Stimulated activated CD8-positive, alpha-beta memory T cell treated with anti-CD3 and anti-CD28 coated beads, Interleukin-7, amount 100 ng/mL, for 1 hour (primary cell): ENCODE measurements at regions not wholly inside any gene's neighbourhood (a gene's known extent, or its start where the extent isn't known, plus 50 kb on each side); places are given as distances from the start of the nearest gene placed in this dataset.

Experiments used
- DNase-seq, 2 donors: peaks; one replicate each; pipeline ENCODE4 v3.0.0-alpha.2; 2020; ENCODE audit warnings: low read depth in 2 of 2

GRCh38 chr20:56996533-56996932 is 269.9 kb downstream of the BMP7 start:
- DNase-seq: no peak

GRCh38 chr20:56998438-56998837 is 268.0 kb downstream of the BMP7 start:
- DNase-seq: no peak

GRCh38 chr20:57000441-57000968 is 265.9 kb downstream of the BMP7 start:
- no peak for DNase-seq

GRCh38 chr20:57001126-57001767 is 265.2 kb downstream of the BMP7 start:
- no peak for DNase-seq

GRCh38 chr20:57002066-57002570 is 264.3 kb downstream of the BMP7 start:
- DNase-seq: no peak

GRCh38 chr20:57003012-57003411 is 263.4 kb downstream of the BMP7 start:
- DNase-seq: no peak

GRCh38 chr20:57004416-57004815 is 262.0 kb downstream of the BMP7 start:
- DNase-seq: no peak

- no peak for DNase-seq
Observed at GRCh38 chr20:57004951-57005933, 261.2 kb downstream of the BMP7 start.

GRCh38 chr20:57006411-57007170 is 259.9 kb downstream of the BMP7 start:
- DNase-seq: no peak

GRCh38 chr20:57007171-57007540 is 259.3 kb downstream of the BMP7 start:
- no peak for DNase-seq

- no peak for DNase-seq
Observed at GRCh38 chr20:57008217-57008616, 258.2 kb downstream of the BMP7 start.

- no peak for DNase-seq
Observed at GRCh38 chr20:57009355-57009754, 257.1 kb downstream of the BMP7 start.

- no peak for DNase-seq
Observed at GRCh38 chr20:57009775-57010174, 256.7 kb downstream of the BMP7 start.

GRCh38 chr20:57012691-57013090 is 253.8 kb downstream of the BMP7 start:
- DNase-seq: no peak

GRCh38 chr20:57013217-57013616 is 253.2 kb downstream of the BMP7 start:
- DNase-seq: no peak

GRCh38 chr20:57013741-57014140 is 252.7 kb downstream of the BMP7 start:
- DNase-seq: no peak

GRCh38 chr20:57020364-57020763 is 246.1 kb downstream of the BMP7 start:
- no peak for DNase-seq

GRCh38 chr20:57022306-57022705 is 244.1 kb downstream of the BMP7 start:
- DNase-seq: no peak

- DNase-seq: no peak
Observed at GRCh38 chr20:57023007-57023406, 243.4 kb downstream of the BMP7 start.

- DNase-seq: no peak
Observed at GRCh38 chr20:57023997-57024396, 242.4 kb downstream of the BMP7 start.

- DNase-seq: no peak
Observed at GRCh38 chr20:57024849-57025248, 241.6 kb downstream of the BMP7 start.

- DNase-seq: no peak
Observed at GRCh38 chr20:57025261-57025660, 241.2 kb downstream of the BMP7 start.
